HG02571 (cell line): ENCODE measurements at regions not wholly inside any gene's neighbourhood (a gene's known extent, or its start where the extent isn't known, plus 50 kb on each side); places are given as distances from the start of the nearest gene placed in this dataset.

ENCODE experiments used
- ATAC-seq: cut with Tn5 transposase; IDR thresholded peaks from one replicate; pipeline ENCODE4 v1.9.1; 2021; ENCODE audit warnings: mild to moderate bottlenecking, moderate library complexity; ENCODE audit not compliant: unreplicated experiment

DNA sequence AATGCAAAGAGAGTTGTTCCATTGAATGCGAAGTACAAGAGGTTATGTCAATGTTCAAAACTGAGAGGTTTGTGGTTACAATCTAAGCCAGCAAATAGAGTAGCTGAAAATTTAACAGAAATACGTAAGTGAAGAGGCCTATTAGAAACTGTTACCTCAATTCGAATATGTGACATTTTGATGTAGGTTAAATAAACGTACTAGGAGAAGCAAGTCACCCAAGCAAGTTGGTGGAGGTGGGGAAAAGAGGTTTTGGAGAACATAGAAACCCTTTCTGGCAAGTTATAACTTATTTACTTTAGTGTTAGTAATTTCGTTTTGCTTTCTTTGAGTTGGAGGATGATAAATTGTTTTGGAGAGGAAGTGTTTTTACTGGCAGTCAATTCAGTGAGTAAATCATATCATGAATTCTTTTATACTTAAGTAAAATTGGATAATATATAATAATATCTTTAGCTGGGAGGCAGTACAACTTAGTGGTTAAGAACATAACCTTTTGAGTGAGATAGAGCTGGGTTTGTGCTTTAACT lies 91.2 kb upstream of the NAALADL2 start:
- no peak for ATAC-seq

DNA sequence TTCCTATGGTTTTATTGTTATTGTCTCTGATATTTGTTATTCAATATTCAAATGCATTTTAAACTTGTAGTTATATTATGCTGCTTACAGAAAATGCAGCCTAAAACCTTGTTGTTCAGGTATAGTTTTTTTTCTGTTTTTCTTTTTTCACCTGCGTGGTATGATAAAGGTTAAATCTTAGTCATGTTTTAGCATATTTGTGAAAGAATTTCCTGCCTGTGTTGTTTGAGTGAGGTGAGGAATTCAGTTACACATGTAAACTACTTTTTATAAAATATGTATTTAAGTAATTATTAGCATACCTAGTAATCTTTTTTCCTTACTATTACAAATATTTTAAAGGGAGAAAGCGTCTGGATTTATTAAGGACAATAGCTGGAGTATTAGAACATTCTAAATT lies 90.0 kb upstream of the NAALADL2 start:
- no peak for ATAC-seq

DNA sequence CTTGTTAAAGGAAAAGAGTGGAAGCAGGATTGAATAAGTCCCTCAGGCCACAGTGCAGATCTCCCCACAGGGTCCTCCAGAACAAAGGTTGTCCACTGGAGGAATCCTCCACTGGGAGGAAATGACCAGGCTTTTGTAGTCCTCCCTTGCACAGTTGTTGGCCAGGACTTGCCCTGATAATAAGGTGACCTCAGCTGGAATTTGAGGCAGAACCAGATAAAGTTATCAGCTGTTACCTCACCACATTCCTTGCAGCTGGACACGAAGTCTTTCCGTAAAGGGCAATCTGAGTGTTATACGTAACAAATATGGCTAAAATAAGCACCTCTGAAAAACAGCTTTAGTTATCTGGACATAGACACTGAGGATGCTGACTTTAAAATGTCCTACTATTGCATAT lies 83.5 kb upstream of the NAALADL2 start:
- ATAC-seq = no peak

DNA sequence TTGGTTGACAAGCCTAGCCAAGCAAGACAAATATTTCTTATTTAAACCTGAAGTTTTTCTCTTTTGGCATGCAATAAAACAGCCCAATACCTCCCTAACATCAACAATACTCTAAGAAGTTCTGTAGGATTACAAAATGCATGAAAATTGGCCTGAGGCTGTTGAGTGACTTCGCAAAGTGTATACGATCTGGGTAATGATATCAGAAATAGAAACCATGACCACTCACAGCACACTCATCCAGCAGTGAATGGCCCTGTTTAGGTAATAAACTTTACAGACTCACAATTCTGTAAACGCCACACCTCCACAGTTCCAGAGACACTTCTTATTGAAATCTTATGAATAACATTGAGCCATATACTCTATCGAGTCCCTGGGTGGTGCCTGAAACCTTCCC lies 83.0 kb upstream of the NAALADL2 start:
- no peak for ATAC-seq

DNA sequence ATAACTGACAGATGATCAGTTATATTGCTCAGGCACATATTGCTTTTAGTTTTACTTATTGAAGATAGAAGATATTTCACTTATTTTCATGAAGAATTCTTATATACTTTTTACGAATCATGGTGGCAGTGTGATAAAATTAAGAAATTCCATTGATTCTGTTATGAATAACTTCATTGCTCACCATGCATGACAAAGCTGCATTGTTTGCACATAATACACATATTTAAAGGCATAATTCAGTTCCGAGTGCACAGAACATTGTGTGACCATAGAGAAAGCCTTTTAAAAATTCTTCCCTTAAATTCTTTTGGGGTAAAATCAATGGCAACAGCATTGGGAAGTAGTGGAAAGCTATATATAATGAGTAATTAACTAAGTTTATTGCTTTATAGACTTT lies 82.5 kb upstream of the NAALADL2 start:
- ATAC-seq = no peak

DNA sequence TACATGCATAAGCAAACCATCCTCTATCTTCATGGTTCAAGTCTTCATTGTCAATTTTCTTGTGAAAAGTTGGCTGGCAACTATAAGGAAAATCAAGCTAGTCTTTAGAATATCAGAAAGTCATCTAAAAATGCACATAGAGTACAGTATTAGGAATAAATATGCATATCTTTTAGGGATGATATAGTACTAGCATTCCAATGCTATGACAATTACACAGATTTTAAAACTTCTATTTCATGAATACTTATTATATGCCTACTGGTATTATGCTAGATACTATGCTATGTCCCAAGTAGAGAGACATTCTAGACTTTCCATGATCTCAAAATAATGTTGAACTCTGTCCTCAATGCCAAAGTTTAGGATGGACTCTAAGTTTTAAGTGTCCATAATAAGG lies 81.3 kb upstream of the NAALADL2 start:
- ATAC-seq = no peak

DNA sequence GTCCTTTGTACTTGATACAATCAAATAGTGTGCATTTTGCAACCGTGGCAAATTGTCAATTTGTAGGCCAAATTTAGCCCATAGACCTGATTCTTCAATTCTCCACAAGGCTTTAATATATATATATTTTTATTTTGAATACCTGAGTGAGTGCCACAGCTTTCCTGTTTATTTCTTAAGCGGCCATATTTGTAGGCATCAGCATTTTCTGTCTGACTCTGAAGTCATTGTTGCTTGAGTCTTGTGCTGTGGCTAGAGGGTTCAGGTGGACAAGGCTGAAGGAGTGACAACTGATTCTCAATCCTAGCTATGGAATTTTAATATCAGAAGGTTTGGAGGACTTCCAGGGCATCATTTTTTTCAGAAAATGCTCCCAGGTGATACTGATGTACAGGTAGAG lies 75.6 kb upstream of the NAALADL2 start:
- ATAC-seq = no peak

DNA sequence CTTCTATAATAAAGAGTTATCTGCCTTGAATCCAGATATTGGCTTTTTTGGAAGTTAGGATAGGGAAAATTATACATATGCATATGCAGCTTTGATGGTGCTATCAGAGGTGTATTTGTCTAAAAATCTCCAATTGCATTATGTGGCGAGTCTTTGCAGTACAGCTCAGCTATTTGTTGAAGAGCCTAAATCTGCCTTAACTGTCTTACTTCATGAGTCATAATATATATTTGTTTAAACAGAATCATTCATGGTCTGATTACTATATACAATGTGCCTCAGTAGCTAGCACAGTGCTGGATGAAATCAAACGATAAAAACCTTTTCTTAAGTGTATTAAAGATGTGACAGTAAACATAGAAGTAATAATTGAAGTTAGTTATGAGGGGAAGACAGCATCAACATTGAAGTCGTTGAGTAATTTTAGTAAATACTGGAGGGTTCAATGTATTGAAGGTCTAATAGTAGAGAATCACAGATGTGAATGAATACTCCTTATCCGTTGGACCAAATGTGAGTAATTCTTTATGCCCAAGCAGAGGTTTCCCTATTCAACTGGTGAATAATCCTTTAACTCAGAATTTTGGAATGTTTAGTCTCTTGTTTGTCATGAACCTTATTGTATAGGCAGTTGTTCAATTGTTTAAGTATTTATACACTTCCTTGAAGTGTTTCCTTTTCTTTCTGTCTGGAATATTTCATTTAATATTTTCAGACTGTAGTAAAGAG lies 74.8 kb upstream of the NAALADL2 start:
- ATAC-seq = no peak

DNA sequence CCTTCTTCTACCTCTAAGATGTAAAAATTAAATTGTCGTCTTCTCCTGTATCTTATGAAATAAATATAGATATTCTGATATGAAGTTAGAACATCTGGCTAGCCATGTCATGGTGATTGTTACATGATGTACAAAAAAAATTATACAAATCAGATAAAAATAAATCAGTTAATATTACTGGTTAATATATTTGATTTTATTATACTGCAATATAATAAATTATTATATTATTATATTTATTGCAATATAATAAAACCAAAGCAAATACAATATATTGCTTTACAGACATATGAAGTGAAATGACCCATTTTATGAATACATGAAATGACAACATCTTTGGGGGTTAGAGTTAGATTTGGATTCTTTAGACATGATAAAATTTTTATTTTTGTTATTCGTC lies 72.3 kb upstream of the NAALADL2 start:
- ATAC-seq = no peak

DNA sequence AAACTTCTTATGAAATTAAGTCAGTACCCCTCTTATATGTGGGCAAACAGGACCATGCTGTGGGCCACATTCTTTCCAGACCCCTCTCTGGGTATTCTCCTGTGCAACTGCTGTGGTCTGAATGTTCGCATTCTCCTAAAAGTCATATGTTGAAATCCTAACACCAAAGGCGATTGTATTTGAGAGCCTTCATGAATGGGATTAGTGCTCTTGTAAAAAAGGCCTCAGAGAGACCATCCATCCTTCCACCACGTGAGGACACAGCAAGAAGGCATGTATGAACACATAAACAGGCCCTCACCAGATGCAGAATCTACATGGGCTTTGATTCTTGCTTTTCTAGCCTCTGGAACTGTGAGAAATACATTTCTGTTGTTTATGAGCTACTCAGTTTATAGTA lies 68.0 kb upstream of the NAALADL2 start:
- no peak for ATAC-seq

DNA sequence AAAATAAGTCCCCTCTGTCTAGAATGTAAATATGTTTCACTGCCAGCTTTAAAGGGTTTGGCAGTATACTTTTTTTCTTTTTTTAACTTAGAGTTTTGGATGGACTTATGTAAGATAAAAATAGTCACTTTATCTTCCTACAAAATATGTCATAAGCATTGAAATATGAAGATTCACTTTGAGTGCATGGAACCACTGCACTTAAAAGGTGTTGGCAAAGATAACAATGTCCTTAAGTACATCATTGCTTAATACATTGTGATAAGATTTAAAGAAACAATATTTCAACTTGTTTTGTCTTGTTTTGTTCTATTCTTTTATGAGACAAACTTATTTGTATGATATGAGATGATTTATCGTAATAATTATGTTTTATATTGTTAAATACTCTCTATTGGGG lies 66.3 kb upstream of the NAALADL2 start:
- no peak for ATAC-seq
